ENCODE measurements at regions not wholly inside any gene's neighbourhood (a gene's known extent, or its start where the extent isn't known, plus 50 kb on each side); places are given as distances from the start of the nearest gene placed in this dataset.

GRCh38 chr4:184932343-184932742 is 85.9 kb upstream of the HELT start:
- no peaks in the 10 kb centered on the region for H3K36me3 ChIP-seq (ENCODE audit: low read depth)
- no peak overlapping the region for H3K27ac ChIP-seq (ENCODE audit: poor library complexity, severe bottlenecking)
- H3K9me3 ChIP-seq (ENCODE audit: severe bottlenecking), result no peaks in the 10 kb centered on the region
- no peak for TF ChIP-seq CTCF (IDR thresholded peaks at IDR 0.05; ENCODE audit: poor library complexity, severe bottlenecking)
- no peak overlapping the region for H3K4me3 ChIP-seq (ENCODE audit: severe bottlenecking)
- DNase-seq (ENCODE audit: low spot score) (no peak), ATAC-seq (ENCODE audit: low read depth) (no peak)
- H3K27me3 ChIP-seq (ENCODE audit: insufficient read depth, poor library complexity, severe bottlenecking), result no peaks in the 10 kb centered on the region
- no peaks in the 10 kb centered on the region for H3K4me1 ChIP-seq (ENCODE audit: insufficient read depth, poor library complexity, severe bottlenecking)

GRCh38 chr4:184933311-184933710 is 85.0 kb upstream of the HELT start:
- H3K36me3 ChIP-seq (ENCODE audit: low read depth), result no peaks in the 10 kb centered on the region
- no peak for ATAC-seq (ENCODE audit: low read depth)
- no peaks in the 10 kb centered on the region for H3K27me3 ChIP-seq (ENCODE audit: insufficient read depth, poor library complexity, severe bottlenecking)
- no peak overlapping the region for H3K4me3 ChIP-seq (ENCODE audit: severe bottlenecking)
- no peaks in the 10 kb centered on the region for H3K4me1 ChIP-seq (ENCODE audit: insufficient read depth, poor library complexity, severe bottlenecking)
- H3K27ac ChIP-seq (ENCODE audit: poor library complexity, severe bottlenecking), result no peak overlapping the region
- no peak for DNase-seq (ENCODE audit: low spot score)
- TF ChIP-seq CTCF (IDR thresholded peaks at IDR 0.05; ENCODE audit: poor library complexity, severe bottlenecking), result no peak
- no peaks in the 10 kb centered on the region for H3K9me3 ChIP-seq (ENCODE audit: severe bottlenecking)

GRCh38 chr4:184934184-184934583 is 84.1 kb upstream of the HELT start:
- no peaks in the 10 kb centered on the region for H3K36me3 ChIP-seq (ENCODE audit: low read depth)
- no peaks in the 10 kb centered on the region for H3K9me3 ChIP-seq (ENCODE audit: severe bottlenecking)
- H3K4me3 ChIP-seq (ENCODE audit: severe bottlenecking), result no peak overlapping the region
- TF ChIP-seq CTCF (IDR thresholded peaks at IDR 0.05; ENCODE audit: poor library complexity, severe bottlenecking), result no peak
- DNase-seq (ENCODE audit: low spot score) (no peak), ATAC-seq (ENCODE audit: low read depth) (peak; percentile 36; the same call in 1 of the 3 replicates)
- H3K4me1 ChIP-seq (ENCODE audit: insufficient read depth, poor library complexity, severe bottlenecking), result no peaks in the 10 kb centered on the region
- H3K27ac ChIP-seq (ENCODE audit: poor library complexity, severe bottlenecking), result no peak overlapping the region
- no peaks in the 10 kb centered on the region for H3K27me3 ChIP-seq (ENCODE audit: insufficient read depth, poor library complexity, severe bottlenecking)

GRCh38 chr4:184934961-184935360 is 83.3 kb upstream of the HELT start:
- H3K9me3 ChIP-seq (ENCODE audit: severe bottlenecking), result no peaks in the 10 kb centered on the region
- H3K27ac ChIP-seq (ENCODE audit: poor library complexity, severe bottlenecking), result no peak overlapping the region
- no peak for ATAC-seq (ENCODE audit: low read depth)
- no peak overlapping the region for H3K4me3 ChIP-seq (ENCODE audit: severe bottlenecking)
- DNase-seq (ENCODE audit: low spot score), result no peak
- H3K4me1 ChIP-seq (ENCODE audit: insufficient read depth, poor library complexity, severe bottlenecking), result no peaks in the 10 kb centered on the region
- no peak for TF ChIP-seq CTCF (IDR thresholded peaks at IDR 0.05; ENCODE audit: poor library complexity, severe bottlenecking)
- no peaks in the 10 kb centered on the region for H3K27me3 ChIP-seq (ENCODE audit: insufficient read depth, poor library complexity, severe bottlenecking)
- H3K36me3 ChIP-seq (ENCODE audit: low read depth), result no peaks in the 10 kb centered on the region

- Histone ChIP-seq H3K9me3 (ENCODE audit: severe bottlenecking) (no peaks in the 10 kb centered on the region), H3K4me1 (ENCODE audit: insufficient read depth, poor library complexity, severe bottlenecking) (no peaks in the 10 kb centered on the region), H3K4me3 (ENCODE audit: severe bottlenecking) (no peak overlapping the region), H3K27me3 (ENCODE audit: insufficient read depth, poor library complexity, severe bottlenecking) (no peaks in the 10 kb centered on the region), H3K27ac (ENCODE audit: poor library complexity, severe bottlenecking) (no peak overlapping the region), H3K36me3 (ENCODE audit: low read depth) (no peaks in the 10 kb centered on the region)
- no peak for TF ChIP-seq CTCF (IDR thresholded peaks at IDR 0.05; ENCODE audit: poor library complexity, severe bottlenecking)
- ATAC-seq (ENCODE audit: low read depth), result no peak
- no peak for DNase-seq (ENCODE audit: low spot score)
These were observed 82.2 kb upstream of the HELT start for GRCh38 chr4:184936071-184936470.

Measured in RWPE2 (cell line).